HG03066 (cell line): ENCODE measurements at regions not wholly inside any gene's neighbourhood (a gene's known extent, or its start where the extent isn't known, plus 50 kb on each side); places are given as distances from the start of the nearest gene placed in this dataset.
"Not testable (repeated sequence)": the region's sequence is repeated elsewhere in the genome, so short reads cannot be mapped to it uniquely, and the experiment has no call there.

Experiments
- ATAC-seq: cut with Tn5 transposase; IDR thresholded peaks from one replicate; pipeline ENCODE4 v1.9.1; 2021; ENCODE audit warnings: low read depth; ENCODE audit not compliant: unreplicated experiment

- no peak for ATAC-seq
These were observed 498.9 kb downstream of the SLC6A15 start for GRCh38 chr12:84413656-84414055.

- no peak for ATAC-seq
These were observed 500.4 kb downstream of the SLC6A15 start for GRCh38 chr12:84412226-84412625.

- no peak for ATAC-seq
These were observed 501.6 kb downstream of the SLC6A15 start for GRCh38 chr12:84411031-84411430.

- no peak for ATAC-seq
These were observed 503.7 kb downstream of the SLC6A15 start for GRCh38 chr12:84408936-84409335.

GRCh38 chr12:84406720-84407119, 505.9 kb downstream of the SLC6A15 start:
- not testable (repeated sequence) for ATAC-seq

GRCh38 chr12:84397846-84398245, 514.8 kb downstream of the SLC6A15 start:
- ATAC-seq, result no peak

- ATAC-seq, result no peak
These were observed 515.3 kb downstream of the SLC6A15 start for GRCh38 chr12:84397263-84397662.

- not testable (repeated sequence) for ATAC-seq
These were observed 521.4 kb downstream of the SLC6A15 start for GRCh38 chr12:84391176-84391575.

GRCh38 chr12:84384384-84384783, 528.2 kb downstream of the SLC6A15 start:
- no peak for ATAC-seq

GRCh38 chr12:84382486-84382885, 530.1 kb downstream of the SLC6A15 start:
- ATAC-seq, result not testable (repeated sequence)

GRCh38 chr12:84376320-84376719, 536.3 kb downstream of the SLC6A15 start:
- ATAC-seq, result no peak

GRCh38 chr12:84375449-84376170, 537.0 kb downstream of the SLC6A15 start:
- ATAC-seq, result no peak

GRCh38 chr12:84362552-84362897, 550.1 kb downstream of the SLC6A15 start:
- no peak for ATAC-seq

GRCh38 chr12:84361651-84362551, 550.7 kb downstream of the SLC6A15 start:
- ATAC-seq, result no peak

- ATAC-seq, result no peak
These were observed 555.3 kb downstream of the SLC6A15 start for GRCh38 chr12:84357314-84357713.

- ATAC-seq, result no peak
These were observed 556.4 kb downstream of the SLC6A15 start for GRCh38 chr12:84356224-84356623.

- ATAC-seq, result no peak
These were observed 557.0 kb downstream of the SLC6A15 start for GRCh38 chr12:84355561-84355960.

GRCh38 chr12:84348582-84348981, 564.0 kb downstream of the SLC6A15 start:
- ATAC-seq, result no peak

- no peak for ATAC-seq
These were observed 571.0 kb downstream of the SLC6A15 start for GRCh38 chr12:84341467-84342193.

- no peak for ATAC-seq
These were observed 576.4 kb downstream of the SLC6A15 start for GRCh38 chr12:84336231-84336630.

GRCh38 chr12:84329938-84330337, 582.7 kb downstream of the SLC6A15 start:
- no peak for ATAC-seq
